GM19455 (cell line): ENCODE measurements at regions not wholly inside any gene's neighbourhood (a gene's known extent, or its start where the extent isn't known, plus 50 kb on each side); places are given as distances from the start of the nearest gene placed in this dataset.

Experiments used
- ATAC-seq: cut with Tn5 transposase; IDR thresholded peaks from one replicate; pipeline ENCODE4 v1.9.1; 2021; ENCODE audit not compliant: unreplicated experiment

- ATAC-seq, result no peak
These were observed 208.3 kb downstream of the GXYLT1 start for GRCh38 chr12:41936333-41936732.

GRCh38 chr12:41935911-41936310 lies 208.8 kb downstream of the GXYLT1 start:
- no peak for ATAC-seq

GRCh38 chr12:41932470-41932991 lies 212.1 kb downstream of the GXYLT1 start:
- no peak for ATAC-seq

GRCh38 chr12:41930866-41931437 lies 213.7 kb downstream of the GXYLT1 start:
- no peak for ATAC-seq

GRCh38 chr12:41924111-41924510 lies 220.6 kb downstream of the GXYLT1 start:
- ATAC-seq, result no peak

- no peak for ATAC-seq
These were observed 221.3 kb downstream of the GXYLT1 start for GRCh38 chr12:41923351-41923750.

GRCh38 chr12:41920355-41920754 lies 224.3 kb downstream of the GXYLT1 start:
- no peak for ATAC-seq

- ATAC-seq, result no peak
These were observed 225.0 kb downstream of the GXYLT1 start for GRCh38 chr12:41919526-41920261.

- ATAC-seq, result no peak
These were observed 225.6 kb downstream of the GXYLT1 start for GRCh38 chr12:41919048-41919447.

- no peak for ATAC-seq
These were observed 226.7 kb downstream of the GXYLT1 start for GRCh38 chr12:41917938-41918341.

GRCh38 chr12:41917181-41917580 lies 227.5 kb downstream of the GXYLT1 start:
- no peak for ATAC-seq

GRCh38 chr12:41910578-41911320 lies 233.9 kb downstream of the GXYLT1 start:
- ATAC-seq, result no peak

- no peak for ATAC-seq
These were observed 236.5 kb downstream of the GXYLT1 start for GRCh38 chr12:41908206-41908605.

GRCh38 chr12:41907550-41907949 lies 237.1 kb downstream of the GXYLT1 start:
- no peak for ATAC-seq

- ATAC-seq, result no peak
These were observed 237.7 kb downstream of the GXYLT1 start for GRCh38 chr12:41907021-41907420.

- no peak for ATAC-seq
These were observed 238.8 kb downstream of the GXYLT1 start for GRCh38 chr12:41905759-41906297.

- no peak for ATAC-seq
These were observed 239.5 kb downstream of the GXYLT1 start for GRCh38 chr12:41905073-41905758.

- no peak for ATAC-seq
These were observed 240.6 kb downstream of the GXYLT1 start for GRCh38 chr12:41904041-41904440.

GRCh38 chr12:41903014-41903708 lies 241.5 kb downstream of the GXYLT1 start:
- ATAC-seq, result no peak

- no peak for ATAC-seq
These were observed 245.1 kb downstream of the GXYLT1 start for GRCh38 chr12:41899577-41899976.
